Memory B cell (primary cell): ENCODE measurements at regions not wholly inside any gene's neighbourhood (a gene's known extent, or its start where the extent isn't known, plus 50 kb on each side); places are given as distances from the start of the nearest gene placed in this dataset.

Experiments
- ATAC-seq: fragments of 150-1000 bp; cut with Tn5 transposase; 2 replicates; pipeline ENCODE4 v1.10.0; 2021; ENCODE audit warnings: low read depth, mild to moderate bottlenecking, moderate library complexity
- DNase-seq, 2 donors: peaks; one replicate each; pipeline ENCODE4 v3.0.0; 2022; ENCODE audit warnings: low spot score in 2 of 2
- H3K27ac Mint-ChIP-seq: one replicate; pipeline ENCODE4 v1.8.0; 2022; ENCODE audit warnings: mild to moderate bottlenecking, moderate library complexity, mixed read lengths
- H3K27me3 Mint-ChIP-seq: one replicate; pipeline ENCODE4 v1.8.0; 2022; ENCODE audit warnings: mixed read lengths
- H3K36me3 Mint-ChIP-seq: one replicate; pipeline ENCODE4 v1.8.0; 2022; ENCODE audit warnings: mild to moderate bottlenecking, mixed read lengths
- H3K4me1 Mint-ChIP-seq: one replicate; pipeline ENCODE4 v1.8.0; 2022; ENCODE audit warnings: mixed read lengths
- H3K4me3 Mint-ChIP-seq: one replicate; pipeline ENCODE4 v1.8.0; 2022; ENCODE audit warnings: mild to moderate bottlenecking, moderate library complexity, mixed read lengths
- H3K9me3 Mint-ChIP-seq: one replicate; pipeline ENCODE4 v1.8.0; 2022; ENCODE audit warnings: mixed read lengths

GRCh38 chr2:19128148-19128547, 230.3 kb downstream of the OSR1 start:
- Mint-ChIP-seq H3K4me1 (no peaks in the 10 kb centered on the region), H3K27ac (no peak overlapping the region), H3K9me3 (no peaks in the 10 kb centered on the region), H3K36me3 (no peaks in the 10 kb centered on the region), H3K27me3 (no peaks in the 10 kb centered on the region), H3K4me3 (no peak overlapping the region)
- DNase-seq (no peak), ATAC-seq (no peak)

DNA sequence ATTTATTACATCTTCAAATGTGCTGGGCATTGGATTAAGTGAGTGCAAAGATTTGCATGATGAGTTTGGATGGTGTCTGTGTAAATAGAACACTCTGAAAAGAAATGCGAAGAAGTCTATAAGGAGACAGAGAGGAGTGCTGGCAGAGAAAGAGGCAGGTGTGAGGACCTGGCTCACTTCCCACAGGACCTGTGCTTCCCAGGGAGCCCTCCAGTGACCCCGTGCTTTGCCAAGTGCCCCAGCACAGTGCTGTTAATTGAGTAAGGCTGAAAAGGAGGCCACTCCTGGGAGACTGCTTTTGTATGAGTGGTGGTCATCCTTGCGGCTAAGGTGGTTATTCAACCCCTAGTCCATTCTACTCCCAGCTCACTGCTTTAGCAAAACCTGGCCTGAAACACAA, 230.8 kb downstream of the OSR1 start:
- Mint-ChIP-seq H3K27me3 (no peaks in the 10 kb centered on the region), H3K9me3 (no peaks in the 10 kb centered on the region), H3K27ac (no peak overlapping the region), H3K36me3 (no peaks in the 10 kb centered on the region), H3K4me3 (no peak overlapping the region), H3K4me1 (no peaks in the 10 kb centered on the region)
- no peak for ATAC-seq
- DNase-seq: no peak

DNA sequence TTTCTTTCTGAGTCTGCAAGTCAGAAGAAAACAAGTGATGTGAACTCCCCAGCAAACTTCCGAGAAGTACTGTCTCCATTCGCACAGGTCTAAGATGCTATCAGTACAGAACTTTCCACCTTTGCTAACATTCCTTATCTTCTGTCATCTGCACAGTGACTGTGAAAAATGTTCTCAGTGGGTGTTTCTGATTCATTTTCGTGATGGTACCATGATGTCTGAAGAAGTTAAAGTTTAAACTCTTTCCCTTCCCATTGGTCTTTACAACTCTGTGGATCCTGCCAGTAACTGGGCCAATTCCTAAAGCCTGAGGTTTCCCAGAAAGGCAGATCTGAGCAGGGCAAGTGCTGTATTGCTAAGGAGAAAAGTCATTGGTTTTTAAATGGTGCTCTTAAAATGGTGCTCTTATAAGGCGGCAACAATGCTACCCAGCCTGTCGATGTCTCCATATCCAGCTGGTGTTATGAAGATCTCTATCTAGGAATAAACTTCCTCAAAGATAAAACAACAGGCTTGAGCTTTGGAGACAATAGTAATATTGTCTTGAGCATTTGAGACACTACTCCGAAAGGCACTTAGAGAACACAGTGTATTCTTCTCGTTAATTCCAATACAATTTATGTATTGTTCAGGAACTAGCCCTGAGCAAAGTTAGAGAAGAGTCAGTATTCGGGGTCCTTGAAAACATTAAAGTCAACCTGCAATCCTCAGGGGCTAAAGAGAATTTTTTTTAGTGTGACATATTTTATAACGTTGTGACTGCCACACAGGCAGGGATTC, 232.3 kb downstream of the OSR1 start:
- Mint-ChIP-seq H3K27ac (no peak overlapping the region), H3K4me1 (no peaks in the 10 kb centered on the region), H3K27me3 (no peaks in the 10 kb centered on the region), H3K4me3 (no peak overlapping the region), H3K9me3 (no peaks in the 10 kb centered on the region), H3K36me3 (no peaks in the 10 kb centered on the region)
- no peak for ATAC-seq
- DNase-seq: no peak

DNA sequence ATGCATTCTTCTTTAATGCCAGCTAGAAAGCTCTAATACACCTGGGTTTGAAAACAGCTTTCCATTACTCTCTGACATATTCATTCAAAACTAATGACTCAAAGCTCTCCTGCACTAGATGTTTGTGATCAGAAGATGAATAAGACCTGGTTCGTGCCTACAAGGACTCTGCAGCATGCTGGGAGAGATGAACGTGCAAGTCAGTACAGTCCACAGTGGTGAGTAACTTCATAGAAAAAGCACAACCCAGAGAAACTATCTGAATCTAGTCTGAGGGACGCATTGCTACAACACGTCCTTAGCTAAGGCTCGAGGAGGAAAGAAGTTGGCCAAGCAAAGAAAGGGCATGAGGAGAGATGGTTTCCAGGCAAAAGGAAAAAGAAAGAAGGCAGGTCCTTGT, 234.3 kb downstream of the OSR1 start:
- ATAC-seq (no peak), DNase-seq (no peak)
- Mint-ChIP-seq H3K27me3 (no peaks in the 10 kb centered on the region), H3K27ac (no peak overlapping the region), H3K4me1 (no peaks in the 10 kb centered on the region), H3K4me3 (no peak overlapping the region), H3K36me3 (no peaks in the 10 kb centered on the region), H3K9me3 (no peaks in the 10 kb centered on the region)

GRCh38 chr2:19123556-19123955, 234.9 kb downstream of the OSR1 start:
- no peak for DNase-seq
- H3K4me1 Mint-ChIP-seq: no peaks in the 10 kb centered on the region
- H3K36me3 Mint-ChIP-seq: no peaks in the 10 kb centered on the region
- H3K9me3 Mint-ChIP-seq: no peaks in the 10 kb centered on the region
- H3K27me3 Mint-ChIP-seq: no peaks in the 10 kb centered on the region
- H3K27ac Mint-ChIP-seq: no peak overlapping the region
- H3K4me3 Mint-ChIP-seq: no peak overlapping the region
- ATAC-seq: no peak

GRCh38 chr2:19122220-19122619, 236.2 kb downstream of the OSR1 start:
- no peaks in the 10 kb centered on the region for H3K4me1 Mint-ChIP-seq
- no peaks in the 10 kb centered on the region for H3K27me3 Mint-ChIP-seq
- ATAC-seq: no peak
- H3K36me3 Mint-ChIP-seq: no peaks in the 10 kb centered on the region
- peaks cover 3% of the 10 kb centered on the region for H3K9me3 Mint-ChIP-seq
- no peak for DNase-seq
- no peak overlapping the region for H3K4me3 Mint-ChIP-seq
- H3K27ac Mint-ChIP-seq: no peak overlapping the region

- no peaks in the 10 kb centered on the region for H3K4me1 Mint-ChIP-seq
- ATAC-seq: no peak
- no peaks in the 10 kb centered on the region for H3K36me3 Mint-ChIP-seq
- DNase-seq: no peak
- H3K4me3 Mint-ChIP-seq: no peak overlapping the region
- peaks cover 3% of the 10 kb centered on the region for H3K9me3 Mint-ChIP-seq
- H3K27ac Mint-ChIP-seq: no peak overlapping the region
- H3K27me3 Mint-ChIP-seq: no peaks in the 10 kb centered on the region
These were observed 237.3 kb downstream of the OSR1 start for GRCh38 chr2:19120941-19121750.

DNA sequence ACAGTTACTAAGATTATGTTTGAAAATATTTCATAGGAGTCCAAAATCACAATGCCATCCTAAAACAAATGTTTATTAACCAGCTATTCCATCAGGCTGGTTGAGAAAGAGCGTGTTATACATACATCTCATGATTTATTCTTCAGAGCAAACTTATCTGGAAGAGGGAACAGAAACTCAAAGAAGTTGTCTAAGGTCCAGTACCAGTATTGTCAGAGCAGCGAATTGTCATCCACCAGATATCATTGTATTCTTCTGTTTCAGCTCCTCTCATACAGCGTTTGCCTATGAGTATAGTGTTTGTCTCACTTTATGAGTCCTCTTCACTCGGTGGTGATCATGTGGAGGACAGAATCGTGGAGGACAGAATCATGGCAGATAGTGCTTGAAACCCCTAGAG, 238.2 kb downstream of the OSR1 start:
- H3K4me3 Mint-ChIP-seq: no peak overlapping the region
- H3K27ac Mint-ChIP-seq: no peak overlapping the region
- H3K4me1 Mint-ChIP-seq: no peaks in the 10 kb centered on the region
- peaks cover 3% of the 10 kb centered on the region for H3K9me3 Mint-ChIP-seq
- H3K36me3 Mint-ChIP-seq: no peaks in the 10 kb centered on the region
- ATAC-seq: no peak
- no peak for DNase-seq
- no peaks in the 10 kb centered on the region for H3K27me3 Mint-ChIP-seq

GRCh38 chr2:19119326-19120001, 239.0 kb downstream of the OSR1 start:
- no peaks in the 10 kb centered on the region for H3K4me1 Mint-ChIP-seq

DNA sequence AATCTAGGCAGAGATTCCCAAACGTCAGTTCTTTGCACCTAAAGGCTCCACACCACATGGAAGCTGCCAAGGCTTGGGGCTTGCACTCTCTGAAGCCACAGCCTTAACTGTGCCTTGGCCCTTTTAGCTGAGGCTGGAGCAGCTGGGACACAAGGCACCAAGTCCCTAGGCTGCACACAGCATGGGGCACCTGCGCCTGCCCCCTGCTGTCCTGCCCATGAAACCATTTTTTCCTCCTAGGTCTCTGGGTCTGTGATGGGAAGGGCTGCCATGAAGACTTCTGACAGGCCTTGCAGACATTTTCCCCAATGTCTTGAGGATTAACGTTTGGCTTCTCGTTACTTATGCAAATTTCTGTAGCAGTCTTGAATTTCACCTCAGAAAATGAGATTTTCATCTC, 241.5 kb downstream of the OSR1 start:
- H3K27me3 Mint-ChIP-seq: peaks cover 2% of the 10 kb centered on the region
- no peak for DNase-seq
- H3K4me1 Mint-ChIP-seq: no peaks in the 10 kb centered on the region
- H3K27ac Mint-ChIP-seq: no peak overlapping the region
- peaks cover 2% of the 10 kb centered on the region for H3K36me3 Mint-ChIP-seq
- H3K9me3 Mint-ChIP-seq: peaks cover 3% of the 10 kb centered on the region
- H3K4me3 Mint-ChIP-seq: no peak overlapping the region
- ATAC-seq: no peak

More at GRCh38 chr2:19119326-19120001, 239.0 kb downstream of the OSR1 start:
- DNase-seq: no peak
- no peak overlapping the region for H3K27ac Mint-ChIP-seq
- no peak for ATAC-seq
- no peaks in the 10 kb centered on the region for H3K36me3 Mint-ChIP-seq
- H3K27me3 Mint-ChIP-seq: no peaks in the 10 kb centered on the region
- H3K9me3 Mint-ChIP-seq: peaks cover 3% of the 10 kb centered on the region
- H3K4me3 Mint-ChIP-seq: no peak overlapping the region

GRCh38 chr2:19114754-19115231, 243.6 kb downstream of the OSR1 start:
- H3K36me3 Mint-ChIP-seq: peaks cover 2% of the 10 kb centered on the region
- H3K9me3 Mint-ChIP-seq: peaks cover 3% of the 10 kb centered on the region
- no peaks in the 10 kb centered on the region for H3K4me1 Mint-ChIP-seq
- H3K27ac Mint-ChIP-seq: no peak overlapping the region
- no peak overlapping the region for H3K4me3 Mint-ChIP-seq
- H3K27me3 Mint-ChIP-seq: peaks cover 2% of the 10 kb centered on the region
- no peak for DNase-seq
- ATAC-seq: no peak

- Mint-ChIP-seq H3K27me3 (peaks cover 2% of the 10 kb centered on the region), H3K9me3 (peaks cover 3% of the 10 kb centered on the region), H3K27ac (no peak overlapping the region), H3K36me3 (peaks cover 2% of the 10 kb centered on the region), H3K4me1 (no peaks in the 10 kb centered on the region), H3K4me3 (no peak overlapping the region)
- no peak for DNase-seq
- ATAC-seq: no peak
These were observed 244.3 kb downstream of the OSR1 start for GRCh38 chr2:19114126-19114525.

- DNase-seq: no peak
- Mint-ChIP-seq H3K36me3 (peaks cover 2% of the 10 kb centered on the region), H3K27ac (no peak overlapping the region), H3K9me3 (no peaks in the 10 kb centered on the region), H3K4me1 (no peaks in the 10 kb centered on the region), H3K4me3 (no peak overlapping the region), H3K27me3 (peaks cover 2% of the 10 kb centered on the region)
- ATAC-seq: no peak
These were observed 247.1 kb downstream of the OSR1 start for GRCh38 chr2:19111354-19111753.

DNA sequence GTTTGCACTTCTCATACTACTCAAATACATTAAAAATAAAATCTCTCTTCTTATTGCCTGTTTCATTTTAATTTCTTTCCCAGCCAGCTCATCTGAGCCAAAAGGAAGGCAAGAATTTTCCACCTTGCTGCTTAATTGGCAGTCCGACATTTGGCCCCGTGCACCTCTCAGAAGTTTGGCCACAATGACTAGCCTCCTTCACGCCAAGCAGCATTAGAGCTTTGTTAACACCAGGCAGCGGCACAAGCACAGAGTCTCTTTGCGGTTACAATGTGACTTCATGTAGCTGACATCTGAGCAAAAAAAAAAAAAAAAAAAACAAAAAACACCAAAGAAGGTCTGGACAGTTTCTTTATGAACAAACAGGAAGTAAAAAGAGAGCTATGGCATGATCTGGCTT, 248.9 kb downstream of the OSR1 start:
- H3K4me1 Mint-ChIP-seq: no peaks in the 10 kb centered on the region
- peaks cover 2% of the 10 kb centered on the region for H3K36me3 Mint-ChIP-seq
- ATAC-seq: no peak
- no peak for DNase-seq
- peaks cover 2% of the 10 kb centered on the region for H3K27me3 Mint-ChIP-seq
- no peak overlapping the region for H3K27ac Mint-ChIP-seq
- peaks cover 2% of the 10 kb centered on the region for H3K9me3 Mint-ChIP-seq
- H3K4me3 Mint-ChIP-seq: no peak overlapping the region
